NCI-H2107 treated with DMSO at 0.1 percent for 48 hours (cell line): ENCODE measurements at regions not wholly inside any gene's neighbourhood (a gene's known extent, or its start where the extent isn't known, plus 50 kb on each side); places are given as distances from the start of the nearest gene placed in this dataset.
"Not testable (repeated sequence)": the region's sequence is repeated elsewhere in the genome, so short reads cannot be mapped to it uniquely, and the experiment has no call there.

ENCODE experiments used
- DNase-seq: peaks from one replicate; lab custom pipeline; 2025; ENCODE audit not compliant: unreplicated experiment; lab: John Stamatoyannopoulos, UW

DNA sequence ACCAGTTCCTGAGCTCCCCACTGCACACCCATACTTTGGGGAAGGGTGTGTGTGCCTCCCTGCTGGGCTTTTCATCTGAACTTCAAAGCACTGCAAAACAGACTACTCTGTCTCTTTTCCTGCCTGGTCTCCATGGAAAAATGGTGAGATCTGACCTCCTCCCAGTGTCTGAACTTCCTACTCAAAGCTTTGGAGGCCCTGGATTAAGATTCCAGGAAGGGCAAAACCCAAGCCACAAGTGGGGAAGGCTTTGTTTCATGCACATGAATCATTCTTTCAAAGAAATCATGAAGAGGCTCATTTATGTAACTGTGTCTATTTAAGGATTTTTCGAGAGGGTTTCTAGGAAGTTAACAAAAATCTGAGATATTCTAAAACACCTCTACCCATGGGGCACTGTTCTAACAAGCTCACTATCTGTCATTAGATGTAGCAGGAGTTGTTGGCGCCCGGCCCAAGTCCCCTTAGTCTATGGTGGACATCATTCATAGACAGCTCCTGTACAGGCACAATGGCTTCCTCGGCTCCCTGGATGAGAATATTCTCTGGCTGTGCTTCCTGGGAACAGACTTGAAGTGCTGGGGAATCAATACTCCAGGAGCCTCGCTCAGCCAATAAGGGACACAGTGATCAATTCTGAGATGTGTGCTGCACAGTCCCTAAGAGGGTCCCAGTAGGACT is 224.0 kb downstream of the KTN1 start:
- DNase-seq, result no peak

DNA sequence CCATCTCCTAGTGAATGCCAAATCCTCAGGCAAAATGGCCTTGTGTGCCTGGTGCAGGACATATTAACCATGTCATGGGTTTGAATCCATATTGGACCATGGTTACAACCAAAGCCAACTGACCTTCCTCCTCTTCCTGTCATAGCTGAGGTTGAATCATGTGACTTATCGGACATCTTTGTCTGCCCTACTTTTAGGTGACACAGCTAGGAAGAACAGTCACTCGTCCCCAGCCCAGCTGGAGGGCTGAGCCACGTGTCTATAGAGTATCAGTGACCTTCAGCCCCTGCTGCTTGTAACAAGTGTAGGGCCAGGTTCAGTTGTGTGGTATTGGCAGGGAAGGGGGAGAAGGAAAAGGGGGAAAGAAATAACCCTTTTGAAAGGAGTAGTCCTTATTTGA is 225.2 kb downstream of the KTN1 start:
- DNase-seq, result no peak

- DNase-seq, result peak; percentile 74
Observed at GRCh38 chr14:55807053-55807880, 227.3 kb downstream of the KTN1 start.

- no peak for DNase-seq
Observed at GRCh38 chr14:55807881-55808379, 227.9 kb downstream of the KTN1 start.

- no peak for DNase-seq
Observed at GRCh38 chr14:55813630-55814029, 233.6 kb downstream of the KTN1 start.

DNA sequence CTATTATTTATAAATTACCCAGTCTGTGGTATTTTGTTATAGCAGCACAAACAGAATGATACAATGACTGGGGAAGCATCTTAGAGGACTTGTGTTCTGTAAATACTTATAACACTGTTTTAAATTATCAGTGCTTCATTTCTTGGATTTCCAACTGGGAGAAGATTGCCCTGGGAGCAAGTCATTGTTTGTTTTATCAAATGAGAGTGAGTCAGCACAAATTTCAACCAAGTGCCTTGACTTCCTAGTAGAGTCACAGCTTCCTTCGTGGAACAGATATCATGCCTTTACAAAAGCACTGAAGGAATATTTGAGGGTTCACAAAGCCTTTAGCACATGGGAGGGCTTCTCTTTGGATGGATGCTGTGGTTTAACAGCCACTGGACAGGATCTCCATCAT is 234.1 kb downstream of the KTN1 start:
- no peak for DNase-seq

DNA sequence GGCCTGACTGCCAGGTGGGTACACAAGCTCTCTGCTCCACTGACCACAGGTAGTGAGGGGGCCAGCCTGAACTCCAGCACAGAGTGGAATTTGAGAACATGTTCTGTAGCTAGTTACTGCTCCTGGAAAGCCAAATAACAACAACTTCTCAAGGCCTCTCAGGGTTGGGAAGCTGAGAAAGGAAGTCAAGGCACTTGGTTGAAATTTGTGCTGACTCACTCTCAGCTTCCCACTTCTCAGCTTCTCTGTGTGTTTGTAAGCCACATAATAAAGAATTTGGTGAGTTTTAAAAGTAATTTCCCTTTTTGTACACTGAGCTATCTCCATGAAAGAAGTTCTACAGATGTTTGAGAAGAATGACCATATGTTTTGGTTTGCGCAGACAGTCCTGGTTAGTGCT is 234.9 kb downstream of the KTN1 start:
- no peak for DNase-seq

- DNase-seq, result no peak
Observed at GRCh38 chr14:55816225-55816624, 236.2 kb downstream of the KTN1 start.

- no peak for DNase-seq
Observed at GRCh38 chr14:55819610-55820304, 239.8 kb downstream of the KTN1 start.

- no peak for DNase-seq
Observed at GRCh38 chr14:55822906-55823305, 242.9 kb downstream of the KTN1 start.

- no peak for DNase-seq
Observed at GRCh38 chr14:55832122-55832911, 252.3 kb downstream of the KTN1 start.

DNA sequence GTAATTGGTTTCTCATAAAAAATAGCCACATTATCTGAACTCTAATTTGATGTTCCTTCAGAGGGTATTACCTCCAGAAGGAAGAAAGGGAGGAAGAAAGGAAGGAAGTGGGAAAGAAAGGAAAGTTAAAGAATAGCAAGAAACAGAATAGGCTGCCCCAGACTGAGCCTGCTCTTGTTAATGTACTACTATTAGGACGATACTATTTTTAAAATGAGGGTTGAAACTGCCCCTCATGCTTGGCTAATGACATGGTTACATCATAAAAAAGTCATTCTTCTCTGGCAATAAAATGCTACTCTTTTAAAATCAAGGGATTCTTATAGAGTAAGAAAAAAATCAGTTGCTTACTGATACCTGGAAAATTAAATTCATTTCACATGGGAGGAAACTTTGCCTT is 253.0 kb downstream of the KTN1 start:
- DNase-seq, result no peak

DNA sequence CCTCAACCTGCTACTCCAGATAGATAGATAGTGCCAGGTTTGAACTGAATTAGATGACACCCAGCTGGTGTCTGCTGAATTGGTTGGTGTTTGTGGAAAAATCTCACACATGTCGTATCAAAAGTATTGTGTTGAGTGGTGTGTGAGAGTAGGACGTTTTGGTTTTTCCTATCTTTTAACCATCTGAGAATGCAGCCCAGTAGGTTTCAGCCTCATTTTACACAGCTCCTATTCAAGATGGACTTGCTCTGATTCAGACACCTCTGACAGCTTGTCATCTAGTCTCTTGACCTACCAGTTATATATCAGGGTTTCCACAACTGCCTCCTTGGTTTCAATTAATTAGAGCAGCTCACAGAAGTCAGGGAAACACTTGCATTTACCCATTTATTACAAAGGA is 254.4 kb downstream of the KTN1 start:
- DNase-seq, result no peak

DNA sequence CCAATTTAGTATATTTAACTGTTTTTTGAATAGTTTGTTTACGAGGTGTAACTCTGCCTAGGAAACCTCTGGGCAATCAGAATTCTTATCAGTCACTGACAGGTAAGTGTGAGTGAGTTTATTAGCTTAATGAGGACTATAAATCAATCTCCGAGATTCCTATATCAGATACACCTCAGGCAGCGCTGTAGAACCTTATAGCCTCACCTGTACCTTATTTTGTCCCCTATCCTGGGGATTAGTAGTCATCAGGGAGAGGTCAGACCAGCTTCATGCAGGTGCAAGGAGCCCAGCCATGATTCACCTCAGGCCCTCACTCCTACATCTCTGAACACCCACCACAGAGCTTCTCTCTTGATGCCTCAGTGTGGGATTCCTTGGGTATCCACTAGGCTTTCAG is 256.0 kb downstream of the KTN1 start:
- no peak for DNase-seq

DNA sequence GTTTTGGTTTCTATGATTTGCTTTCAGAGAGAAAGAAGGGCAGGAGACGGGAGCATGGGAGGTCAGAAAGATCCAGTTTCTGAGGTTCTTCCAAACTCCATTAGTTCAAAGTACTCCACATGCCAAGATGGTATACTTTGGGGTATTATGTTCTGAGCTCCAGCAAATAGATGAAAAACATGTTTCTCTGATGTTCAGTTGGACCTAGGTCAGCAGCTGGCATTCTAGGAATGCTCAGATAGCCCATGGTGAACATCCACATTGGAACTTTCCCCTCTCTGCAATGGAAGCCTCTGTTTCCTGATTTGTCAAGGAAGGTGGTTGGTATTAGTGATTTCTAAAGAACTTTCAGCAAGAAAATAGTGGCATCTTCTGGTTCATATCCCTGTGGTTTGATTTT is 257.5 kb downstream of the KTN1 start:
- DNase-seq, result no peak

DNA sequence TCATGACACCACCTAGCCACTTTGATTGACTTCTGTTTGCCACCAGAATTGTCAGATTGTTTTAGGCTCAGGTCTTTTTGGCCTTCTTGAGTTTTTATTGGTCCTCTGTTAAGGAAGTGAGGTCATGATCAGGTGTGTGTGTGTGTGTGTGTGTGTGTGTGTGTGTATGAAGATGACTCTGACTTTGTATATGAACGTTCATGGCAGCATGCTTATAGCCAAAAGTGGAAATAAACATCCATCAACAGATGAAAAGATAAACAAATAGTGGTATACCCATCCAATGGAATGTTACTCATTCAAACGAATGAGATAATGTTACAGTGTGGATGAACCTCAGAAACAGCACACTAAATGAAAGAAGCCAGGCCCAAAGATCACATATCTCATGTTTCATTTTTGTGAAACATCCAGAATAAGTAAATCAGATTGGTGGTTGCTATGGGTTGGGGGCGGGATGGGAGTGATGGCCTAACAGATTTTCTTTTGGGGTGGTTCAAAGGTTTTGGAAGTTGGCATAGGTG is 258.6 kb downstream of the KTN1 start:
- no peak for DNase-seq

DNA sequence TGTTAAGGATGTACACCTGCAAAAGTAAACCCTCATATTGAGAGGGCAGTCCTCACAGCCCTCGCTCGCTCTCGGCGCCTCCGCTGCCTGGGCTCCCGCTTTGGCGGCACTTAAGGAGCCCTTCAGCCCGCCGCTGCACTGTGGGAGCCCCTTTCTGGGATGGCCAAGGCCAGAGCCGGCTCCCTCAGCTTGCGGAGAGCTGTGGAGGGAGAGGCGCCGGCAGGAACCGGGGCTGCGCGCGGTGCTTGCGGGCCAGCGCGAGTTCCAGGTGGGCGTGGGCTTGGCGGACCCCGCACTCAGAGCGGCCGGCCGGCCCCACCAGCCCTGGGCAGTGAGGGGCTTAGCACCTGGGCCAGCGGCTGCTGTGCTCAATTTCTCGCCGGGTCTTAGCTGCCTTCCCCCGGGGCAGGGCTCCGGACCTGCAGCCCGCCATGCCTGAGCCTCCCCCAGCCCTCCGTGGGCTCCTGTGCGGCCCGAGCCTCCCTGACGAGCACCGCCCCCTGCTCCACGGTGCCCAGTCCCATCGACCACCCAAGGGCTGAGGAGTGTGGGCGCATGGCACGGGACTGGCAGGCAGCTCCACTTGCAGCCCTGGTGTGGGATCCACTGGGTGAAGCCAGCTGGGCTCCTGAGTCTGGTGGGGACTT is 259.4 kb downstream of the KTN1 start:
- DNase-seq, result not testable (repeated sequence)

GRCh38 chr14:55840821-55841220 is 260.8 kb downstream of the KTN1 start:
- DNase-seq, result no peak

DNA sequence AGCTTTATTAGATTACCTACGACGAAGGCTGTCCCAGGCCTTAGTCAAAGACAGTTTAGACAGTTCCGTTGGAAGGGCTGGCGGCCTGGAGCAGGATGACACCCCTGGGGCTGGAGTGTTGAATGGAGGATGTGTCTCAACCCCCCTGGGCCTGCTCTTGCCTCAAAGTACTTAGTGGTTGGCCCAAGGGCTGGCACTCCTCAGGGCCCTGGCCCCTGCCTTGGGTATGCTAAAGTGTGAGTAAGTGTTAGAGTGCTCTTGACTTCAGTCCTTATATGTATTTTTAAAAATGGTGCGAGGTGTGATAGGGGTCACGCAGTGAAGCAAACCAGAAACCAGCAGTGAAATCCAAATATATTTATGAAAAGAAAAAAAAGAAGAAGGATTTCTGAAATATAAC is 261.6 kb downstream of the KTN1 start:
- DNase-seq, result no peak

- no peak for DNase-seq
Observed at GRCh38 chr14:55843718-55844403, 263.9 kb downstream of the KTN1 start.
